Astrocyte (in vitro differentiated cells and primary cell): ENCODE measurements at regions not wholly inside any gene's neighbourhood (a gene's known extent, or its start where the extent isn't known, plus 50 kb on each side); places are given as distances from the start of the nearest gene placed in this dataset.

Source experiments
- DNase-seq: peaks from one replicate; pipeline ENCODE4 v3.0.0-alpha.2; 2010; ENCODE audit warnings: low read depth
- FAIRE-seq: peaks from 2 replicates; lab custom pipeline; 2011; peaks lifted over from hg19 to GRCh38; lab: Jason Lieb, UNC
- H2AFZ ChIP-seq: 2 replicates; pipeline ENCODE4 v1.6.0; 2012; ENCODE audit warnings: low read depth, low read length, inconsistent platforms
- H3K27ac ChIP-seq: 2 replicates; pipeline ENCODE4 v1.5.1; 2011; ENCODE audit warnings: low read depth, low read length, inconsistent platforms
- H3K27me3 ChIP-seq: 2 replicates; pipeline ENCODE4 v1.6.0; 2011; ENCODE audit warnings: low read length, inconsistent platforms; ENCODE audit not compliant: insufficient read depth
- H3K36me3 ChIP-seq: 2 replicates; pipeline ENCODE4 v1.5.1; 2011; ENCODE audit warnings: low read length, inconsistent platforms; ENCODE audit not compliant: insufficient read depth
- H3K4me1 ChIP-seq: 2 replicates; pipeline ENCODE4 v1.5.1; 2011; ENCODE audit warnings: low read length, inconsistent platforms; ENCODE audit not compliant: insufficient read depth
- H3K4me2 ChIP-seq: 2 replicates; pipeline ENCODE4 v1.6.0; 2012; ENCODE audit warnings: low read length, inconsistent platforms
- H3K4me3 ChIP-seq: 2 replicates; pipeline ENCODE4 v1.5.1; 2011; ENCODE audit warnings: low read depth, mild to moderate bottlenecking, low read length, inconsistent platforms; ENCODE audit not compliant: insufficient read depth
- H3K79me2 ChIP-seq: 2 replicates; pipeline ENCODE4 v1.6.0; 2012; ENCODE audit warnings: mild to moderate bottlenecking, low read length, inconsistent platforms; ENCODE audit not compliant: insufficient read depth
- H3K9ac ChIP-seq: 2 replicates; pipeline ENCODE4 v1.6.0; 2012; ENCODE audit warnings: mild to moderate bottlenecking, low read length, inconsistent platforms
- H3K9me3 ChIP-seq: 2 replicates; pipeline ENCODE4 v1.5.1; 2012; ENCODE audit warnings: low read depth, mild to moderate bottlenecking, low read length, inconsistent platforms; ENCODE audit not compliant: insufficient read depth
- H4K20me1 ChIP-seq: 2 replicates; pipeline ENCODE4 v1.6.0; 2012; ENCODE audit warnings: low read length, inconsistent platforms; ENCODE audit not compliant: insufficient read depth
- H3K27ac Mint-ChIP-seq: one replicate; pipeline ENCODE4 v1.8.0; 2021; ENCODE audit warnings: mild to moderate bottlenecking, mixed read lengths; ENCODE audit not compliant: unreplicated experiment
- H3K27me3 Mint-ChIP-seq: one replicate; pipeline ENCODE4 v1.8.0; 2021; ENCODE audit warnings: low read depth, mixed read lengths; ENCODE audit not compliant: unreplicated experiment
- H3K36me3 Mint-ChIP-seq: one replicate; pipeline ENCODE4 v1.8.0; 2021; ENCODE audit warnings: low read depth, mixed read lengths; ENCODE audit not compliant: unreplicated experiment
- H3K4me1 Mint-ChIP-seq: one replicate; pipeline ENCODE4 v1.8.0; 2021; ENCODE audit warnings: low read depth, mixed read lengths; ENCODE audit not compliant: unreplicated experiment
- H3K4me3 Mint-ChIP-seq: one replicate; pipeline ENCODE4 v1.8.0; 2021; ENCODE audit warnings: mild to moderate bottlenecking, moderate library complexity, mixed read lengths; ENCODE audit not compliant: unreplicated experiment
- H3K9me3 Mint-ChIP-seq: one replicate; pipeline ENCODE4 v1.8.0; 2021; ENCODE audit warnings: mild to moderate bottlenecking, mixed read lengths; ENCODE audit not compliant: unreplicated experiment
- EZH2 ChIP-seq: IDR thresholded peaks from 2 replicates; pipeline ENCODE4 v1.6.1; 2012; ENCODE audit warnings: mild to moderate bottlenecking, low read length, inconsistent platforms; ENCODE audit not compliant: insufficient read depth
- TF ChIP-seq, protein P1 (sequence below): IDR thresholded peaks from 2 replicates; pipeline ENCODE4 v1.5.1; 2011; ENCODE audit warnings: low read depth, mild to moderate bottlenecking, inconsistent platforms, low read length, moderate library complexity; ENCODE audit not compliant: insufficient read depth

DNA sequence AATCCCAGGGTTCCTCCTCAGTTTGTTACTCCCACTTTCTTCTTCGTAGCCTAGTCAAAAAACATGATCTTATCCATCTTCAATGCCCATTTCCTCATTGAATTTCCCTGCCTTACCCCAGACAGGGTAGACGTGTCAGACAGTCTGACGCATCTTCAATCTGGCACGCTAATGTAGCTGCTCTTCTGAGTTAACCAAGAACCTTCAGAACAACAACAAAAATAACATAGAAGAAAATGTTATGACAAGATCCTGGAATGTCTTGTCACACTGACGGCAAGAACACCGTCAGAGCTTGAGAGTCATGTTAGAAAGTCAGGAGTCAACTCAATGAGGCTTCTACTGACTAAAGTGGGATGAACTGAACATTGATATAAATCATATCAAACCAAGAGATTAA is 122.7 kb upstream of the SPDL1 start:
- H3K27me3 ChIP-seq, result peaks cover 2% of the 10 kb centered on the region
- H3K79me2 ChIP-seq, result no peaks in the 10 kb centered on the region
- DNase-seq (no peak), FAIRE-seq (no peak)
- H3K9ac ChIP-seq, result no peak overlapping the region
- TF ChIP-seq, protein P1, sequence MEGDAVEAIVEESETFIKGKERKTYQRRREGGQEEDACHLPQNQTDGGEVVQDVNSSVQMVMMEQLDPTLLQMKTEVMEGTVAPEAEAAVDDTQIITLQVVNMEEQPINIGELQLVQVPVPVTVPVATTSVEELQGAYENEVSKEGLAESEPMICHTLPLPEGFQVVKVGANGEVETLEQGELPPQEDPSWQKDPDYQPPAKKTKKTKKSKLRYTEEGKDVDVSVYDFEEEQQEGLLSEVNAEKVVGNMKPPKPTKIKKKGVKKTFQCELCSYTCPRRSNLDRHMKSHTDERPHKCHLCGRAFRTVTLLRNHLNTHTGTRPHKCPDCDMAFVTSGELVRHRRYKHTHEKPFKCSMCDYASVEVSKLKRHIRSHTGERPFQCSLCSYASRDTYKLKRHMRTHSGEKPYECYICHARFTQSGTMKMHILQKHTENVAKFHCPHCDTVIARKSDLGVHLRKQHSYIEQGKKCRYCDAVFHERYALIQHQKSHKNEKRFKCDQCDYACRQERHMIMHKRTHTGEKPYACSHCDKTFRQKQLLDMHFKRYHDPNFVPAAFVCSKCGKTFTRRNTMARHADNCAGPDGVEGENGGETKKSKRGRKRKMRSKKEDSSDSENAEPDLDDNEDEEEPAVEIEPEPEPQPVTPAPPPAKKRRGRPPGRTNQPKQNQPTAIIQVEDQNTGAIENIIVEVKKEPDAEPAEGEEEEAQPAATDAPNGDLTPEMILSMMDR, result no peak
- TF ChIP-seq EZH2, result no peak
- H3K27ac Mint-ChIP-seq, result no peak overlapping the region
- no peak overlapping the region for H3K4me2 ChIP-seq
- no peaks in the 10 kb centered on the region for H3K4me1 ChIP-seq
- no peak overlapping the region for H3K27ac ChIP-seq
- H3K4me1 Mint-ChIP-seq, result no peaks in the 10 kb centered on the region
- H3K9me3 ChIP-seq, result no peaks in the 10 kb centered on the region
- peaks cover 2% of the 10 kb centered on the region for H3K9me3 Mint-ChIP-seq
- H4K20me1 ChIP-seq, result no peaks in the 10 kb centered on the region
- H2AFZ ChIP-seq, result no peak overlapping the region
- H3K36me3 ChIP-seq, result no peaks in the 10 kb centered on the region
- H3K27me3 Mint-ChIP-seq, result no peaks in the 10 kb centered on the region
- peaks cover 3% of the 10 kb centered on the region for H3K36me3 Mint-ChIP-seq
- no peak overlapping the region for H3K4me3 ChIP-seq
- H3K4me3 Mint-ChIP-seq, result no peak overlapping the region

DNA sequence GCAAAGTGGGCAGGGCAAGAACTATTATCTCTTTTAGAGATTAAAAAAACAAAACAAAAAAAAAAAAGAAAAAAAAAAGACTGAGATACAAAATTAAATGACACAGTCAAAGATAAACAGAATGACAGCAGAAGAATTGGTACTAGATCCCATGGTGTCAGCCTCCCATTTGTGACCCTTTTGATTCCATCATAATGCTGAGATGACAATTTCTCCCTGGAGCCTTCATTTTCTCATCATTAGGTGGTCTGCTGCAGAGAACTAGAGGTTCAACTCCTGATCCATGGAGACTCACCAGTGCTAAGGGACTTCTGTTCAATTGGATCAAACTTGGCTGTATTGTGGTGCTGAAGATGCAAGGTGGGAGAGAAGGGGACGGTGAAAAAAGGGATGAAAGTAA is 123.5 kb upstream of the SPDL1 start:
- H3K27ac Mint-ChIP-seq, result no peak overlapping the region
- no peak overlapping the region for H3K4me3 Mint-ChIP-seq
- Histone ChIP-seq H3K4me1 (no peaks in the 10 kb centered on the region), H3K9me3 (no peaks in the 10 kb centered on the region), H3K9ac (no peak overlapping the region), H3K4me3 (no peak overlapping the region), H3K27ac (no peak overlapping the region), H2AFZ (no peak overlapping the region), H3K27me3 (peaks cover 2% of the 10 kb centered on the region), H4K20me1 (no peaks in the 10 kb centered on the region), H3K79me2 (no peaks in the 10 kb centered on the region), H3K4me2 (no peak overlapping the region), H3K36me3 (no peaks in the 10 kb centered on the region)
- no peaks in the 10 kb centered on the region for H3K27me3 Mint-ChIP-seq
- no peak for DNase-seq
- no peaks in the 10 kb centered on the region for H3K4me1 Mint-ChIP-seq
- FAIRE-seq, result no peak
- peaks cover 3% of the 10 kb centered on the region for H3K36me3 Mint-ChIP-seq
- peaks cover 2% of the 10 kb centered on the region for H3K9me3 Mint-ChIP-seq
- TF ChIP-seq EZH2, result no peak
- TF ChIP-seq, protein P1, result no peak

DNA sequence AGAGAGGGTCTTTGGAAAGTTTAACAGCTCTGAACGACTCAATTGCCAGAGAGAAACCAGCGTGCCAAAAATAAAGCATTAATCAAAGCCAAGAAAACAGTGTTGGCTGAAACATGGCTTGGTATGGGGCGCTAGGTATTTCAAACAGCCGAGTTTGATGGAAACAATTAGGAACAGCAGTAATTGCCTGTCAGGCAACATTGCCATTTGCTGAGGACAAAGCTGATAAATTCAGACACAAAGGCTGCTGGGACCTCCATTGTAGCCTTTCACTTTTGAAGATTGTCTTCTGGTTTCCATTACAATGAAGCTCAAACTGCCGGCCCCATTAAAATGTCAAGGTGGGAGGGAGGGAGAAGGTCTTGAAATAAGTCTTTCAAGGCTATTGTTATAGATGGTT is 125.4 kb upstream of the SPDL1 start:
- H3K4me1 Mint-ChIP-seq, result no peaks in the 10 kb centered on the region
- no peak overlapping the region for H3K27ac Mint-ChIP-seq
- H3K4me3 Mint-ChIP-seq, result no peak overlapping the region
- DNase-seq (no peak), FAIRE-seq (no peak)
- Histone ChIP-seq H3K9me3 (no peaks in the 10 kb centered on the region), H3K9ac (no peak overlapping the region), H3K4me1 (no peaks in the 10 kb centered on the region), H4K20me1 (no peaks in the 10 kb centered on the region), H2AFZ (no peak overlapping the region), H3K4me2 (no peak overlapping the region), H3K27me3 (peaks cover 2% of the 10 kb centered on the region), H3K27ac (no peak overlapping the region), H3K36me3 (no peaks in the 10 kb centered on the region), H3K79me2 (no peaks in the 10 kb centered on the region), H3K4me3 (no peak overlapping the region)
- TF ChIP-seq EZH2, result no peak
- TF ChIP-seq, protein P1, result no peak
- peaks cover 2% of the 10 kb centered on the region for H3K9me3 Mint-ChIP-seq
- no peaks in the 10 kb centered on the region for H3K27me3 Mint-ChIP-seq
- peaks cover 3% of the 10 kb centered on the region for H3K36me3 Mint-ChIP-seq
